GM13977 (cell line): ENCODE measurements at regions not wholly inside any gene's neighbourhood (a gene's known extent, or its start where the extent isn't known, plus 50 kb on each side); places are given as distances from the start of the nearest gene placed in this dataset.

ENCODE experiments used
- DNase-seq: peaks from one replicate; pipeline ENCODE4 v3.0.0; 2012; ENCODE audit warnings: low spot score
- in situ Hi-C: fragments of 300-500 bp; cut with MboI; formaldehyde crosslinking; loops from one replicate; pipeline ENCODE4 v1.12.0; 2022; ENCODE audit warnings: low sequenced_read_pairs, low pct_unique_long_range_greater_than_20kb, mixed read lengths, inconsistent platforms; ENCODE audit not compliant: unreplicated experiment
- TF ChIP-seq, protein P1 (sequence below): IDR thresholded peaks from 2 replicates; pipeline ENCODE4 v1.5.1; 2012; ENCODE audit warnings: mild to moderate bottlenecking, control low read depth; ENCODE audit not compliant: insufficient read depth; ENCODE audit errors: extremely low read depth, missing control alignments

DNA sequence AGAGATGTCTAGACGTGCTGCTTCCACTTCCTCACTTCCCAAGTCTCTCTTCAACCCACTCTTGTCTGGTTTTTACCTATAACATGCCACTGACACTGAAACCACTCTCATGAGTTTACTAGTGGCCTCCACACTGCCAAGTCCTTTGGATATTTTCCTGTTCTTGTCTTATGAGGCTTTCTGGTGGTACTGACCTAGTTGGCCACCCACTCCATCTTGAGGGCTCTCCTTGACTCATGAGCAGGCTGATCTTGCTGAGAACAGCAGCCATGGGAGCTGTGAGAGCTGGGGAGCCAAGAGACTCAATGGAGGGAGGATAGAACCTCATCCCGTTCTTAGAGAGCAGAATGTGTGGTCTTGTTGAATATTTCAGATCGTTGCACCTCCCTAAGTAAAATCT is 283.4 kb upstream of the PRDM1 start:
- TF ChIP-seq, protein P1, sequence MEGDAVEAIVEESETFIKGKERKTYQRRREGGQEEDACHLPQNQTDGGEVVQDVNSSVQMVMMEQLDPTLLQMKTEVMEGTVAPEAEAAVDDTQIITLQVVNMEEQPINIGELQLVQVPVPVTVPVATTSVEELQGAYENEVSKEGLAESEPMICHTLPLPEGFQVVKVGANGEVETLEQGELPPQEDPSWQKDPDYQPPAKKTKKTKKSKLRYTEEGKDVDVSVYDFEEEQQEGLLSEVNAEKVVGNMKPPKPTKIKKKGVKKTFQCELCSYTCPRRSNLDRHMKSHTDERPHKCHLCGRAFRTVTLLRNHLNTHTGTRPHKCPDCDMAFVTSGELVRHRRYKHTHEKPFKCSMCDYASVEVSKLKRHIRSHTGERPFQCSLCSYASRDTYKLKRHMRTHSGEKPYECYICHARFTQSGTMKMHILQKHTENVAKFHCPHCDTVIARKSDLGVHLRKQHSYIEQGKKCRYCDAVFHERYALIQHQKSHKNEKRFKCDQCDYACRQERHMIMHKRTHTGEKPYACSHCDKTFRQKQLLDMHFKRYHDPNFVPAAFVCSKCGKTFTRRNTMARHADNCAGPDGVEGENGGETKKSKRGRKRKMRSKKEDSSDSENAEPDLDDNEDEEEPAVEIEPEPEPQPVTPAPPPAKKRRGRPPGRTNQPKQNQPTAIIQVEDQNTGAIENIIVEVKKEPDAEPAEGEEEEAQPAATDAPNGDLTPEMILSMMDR, result no peak
- in situ Hi-C loops, result no loop called here
- no peak for DNase-seq

DNA sequence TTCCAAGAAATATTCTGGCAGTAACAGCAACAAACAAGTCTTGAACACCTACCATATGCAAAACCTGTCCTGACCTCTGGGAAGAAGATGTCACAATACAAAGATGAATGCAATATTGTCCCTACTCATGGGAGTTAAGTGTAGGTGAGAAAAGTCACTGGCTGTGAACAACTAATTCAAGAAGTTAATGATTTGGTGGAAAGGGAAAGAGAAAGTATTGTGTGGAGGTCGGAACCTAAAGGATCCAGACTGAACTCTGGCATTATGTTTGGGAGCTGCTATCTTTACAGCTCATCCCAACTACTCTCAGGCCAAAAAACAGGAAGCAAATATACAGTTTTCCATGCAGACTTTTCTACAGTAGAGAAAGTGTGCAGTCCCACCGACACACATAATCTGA is 285.3 kb upstream of the PRDM1 start:
- in situ Hi-C loops, result no loop called here
- no peak for DNase-seq
- TF ChIP-seq, protein P1, result no peak

DNA sequence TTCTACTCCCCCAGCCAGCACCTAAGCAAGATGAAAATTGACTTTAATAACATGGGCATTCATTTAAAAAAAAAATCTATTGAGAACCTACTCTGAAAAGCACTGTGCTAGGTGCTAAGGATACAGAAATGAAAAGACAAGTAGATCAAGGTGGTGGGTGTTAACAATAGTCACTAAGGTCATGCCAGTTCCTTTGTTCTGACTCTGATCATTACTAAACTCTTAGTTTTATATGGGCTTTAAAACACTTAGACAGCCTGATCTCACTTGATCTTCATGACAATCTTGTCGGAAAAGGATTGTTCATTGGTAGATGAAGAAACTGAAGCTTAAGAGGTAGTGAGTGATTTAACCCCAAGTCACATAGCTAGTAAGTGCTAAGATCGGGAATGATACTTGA is 285.7 kb upstream of the PRDM1 start:
- in situ Hi-C loops, result no loop called here
- TF ChIP-seq, protein P1, result no peak
- no peak for DNase-seq

DNA sequence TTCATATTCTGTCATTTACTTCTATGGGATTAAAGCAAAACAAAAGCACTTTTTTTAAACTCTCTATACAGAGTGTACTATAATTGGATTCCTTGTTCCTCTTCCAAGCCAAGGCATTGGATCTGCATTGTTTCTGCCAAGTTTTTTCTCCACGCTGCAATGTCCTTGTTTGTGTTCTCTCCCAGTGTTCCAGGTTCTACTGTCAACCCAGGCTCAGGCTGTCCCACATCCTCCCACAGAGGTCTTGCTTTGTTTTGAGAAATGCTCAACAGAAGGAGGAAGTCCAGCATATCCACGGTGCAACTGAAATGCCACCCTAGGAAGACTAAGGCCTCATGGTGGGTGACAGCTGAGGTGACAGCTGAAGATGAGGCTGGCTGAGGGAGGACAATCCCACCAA is 287.1 kb upstream of the PRDM1 start:
- in situ Hi-C loops, result no loop called here
- DNase-seq, result no peak
- TF ChIP-seq, protein P1, result no peak

DNA sequence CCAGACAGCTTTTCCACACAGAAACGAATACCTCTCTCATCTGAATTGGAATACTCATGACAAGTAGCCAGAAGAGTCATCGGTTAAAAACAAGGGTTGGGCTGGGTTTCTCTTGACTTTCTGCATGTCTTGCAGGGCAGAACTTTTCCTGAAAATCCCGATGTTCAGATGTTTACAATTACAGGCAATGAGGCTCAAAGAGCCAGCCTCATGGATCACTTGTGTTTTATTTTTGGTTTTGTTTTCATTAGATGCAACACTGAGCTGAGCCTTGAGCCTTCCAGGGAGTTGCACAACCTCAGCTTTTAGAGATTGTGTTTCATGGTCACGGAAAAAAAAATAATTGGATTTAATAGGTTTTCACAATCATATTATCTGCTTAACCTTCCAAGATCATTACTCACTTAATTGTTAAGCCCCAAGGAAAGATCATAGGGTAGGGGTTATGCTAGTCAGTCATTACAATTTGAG is 288.1 kb upstream of the PRDM1 start:
- in situ Hi-C loops, result no loop called here
- TF ChIP-seq, protein P1, result no peak
- DNase-seq, result no peak

DNA sequence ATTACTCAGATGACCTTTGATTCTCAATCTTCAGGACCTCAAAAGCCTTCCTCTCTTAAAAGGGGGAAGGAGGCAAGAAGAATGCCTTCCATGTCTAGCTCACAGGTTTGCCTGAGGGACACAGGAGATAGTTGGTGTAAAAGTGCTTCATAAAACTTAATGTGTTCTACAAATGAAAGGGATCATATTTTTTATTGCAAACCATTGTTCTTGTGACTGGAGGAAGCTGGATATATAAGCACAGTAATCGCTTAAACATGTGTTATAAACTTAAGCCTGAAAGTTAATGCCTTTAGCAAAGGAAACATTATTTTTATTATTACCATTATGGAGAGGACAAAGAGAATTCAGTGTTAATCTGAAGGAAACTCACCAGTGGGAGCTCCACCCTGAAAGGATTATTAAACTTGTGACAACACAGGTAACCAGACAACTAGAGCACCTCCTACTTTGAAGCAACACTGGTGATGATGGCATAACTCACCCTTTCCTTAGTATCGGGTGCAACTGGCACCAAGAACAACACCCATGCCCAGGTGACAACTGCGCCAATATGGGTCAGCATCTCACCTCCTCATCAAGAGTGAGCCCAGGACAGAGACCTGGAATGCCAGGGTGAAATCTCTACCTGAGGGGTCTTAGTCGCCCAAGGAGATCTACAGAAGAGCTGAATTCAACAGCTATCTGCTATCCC is 288.7 kb upstream of the PRDM1 start:
- in situ Hi-C loops, result no loop called here
- TF ChIP-seq, protein P1, result no peak
- DNase-seq, result no peak
